C4-2B (cell line): ENCODE measurements at regions not wholly inside any gene's neighbourhood (a gene's known extent, or its start where the extent isn't known, plus 50 kb on each side); places are given as distances from the start of the nearest gene placed in this dataset.

Experiments used
- CTCF ChIP-seq: fragments of 450-650 bp; conservative IDR thresholded peaks from 2 replicates; pipeline ENCODE4 v1.5.1; 2017; ENCODE audit warnings: mild to moderate bottlenecking
- ZFX ChIP-seq: fragments of 450-650 bp; IDR thresholded peaks from 2 replicates; pipeline ENCODE4 v1.6.1; 2017

GRCh38 chr21:32143241-32143939 lies 135.5 kb downstream of the MIS18A start:
- TF ChIP-seq CTCF (no peak), ZFX (no peak)
